Neural progenitor cell (in vitro differentiated cells): ENCODE measurements at regions not wholly inside any gene's neighbourhood (a gene's known extent, or its start where the extent isn't known, plus 50 kb on each side); places are given as distances from the start of the nearest gene placed in this dataset.

ENCODE experiments used
- DNase-seq: peaks from one replicate; pipeline ENCODE4 v3.0.0-alpha.2; 2016; ENCODE audit warnings: low spot score
- H2AFZ ChIP-seq: fragments of 200-600 bp; sonication (generic); replicated peaks from 2 replicates; pipeline ENCODE4 v1.6.1; 2016; ENCODE audit warnings: antibody characterized with exemption
- H3F3A ChIP-seq: fragments of 200-600 bp; sonication (generic); 2 replicates; pipeline ENCODE4 v1.6.1; 2016; ENCODE audit warnings: antibody characterized with exemption, low read depth
- H3K27ac ChIP-seq: fragments of 200-600 bp; sonication (generic); 2 replicates; pipeline ENCODE4 v1.5.1; 2016; ENCODE audit warnings: mild to moderate bottlenecking
- H3K27me3 ChIP-seq: fragments of 200-600 bp; sonication (generic); 2 replicates; pipeline ENCODE4 v1.6.1; 2016; ENCODE audit warnings: mild to moderate bottlenecking, moderate library complexity
- H3K36me3 ChIP-seq: fragments of 200-600 bp; sonication (generic); 2 replicates; pipeline ENCODE4 v1.5.1; 2016
- H3K4me1 ChIP-seq: fragments of 200-600 bp; sonication (generic); 2 replicates; pipeline ENCODE4 v1.6.1; 2016; ENCODE audit warnings: mixed run types
- H3K4me2 ChIP-seq: fragments of 200-600 bp; sonication (generic); 2 replicates; pipeline ENCODE4 v1.6.1; 2016
- H3K4me3 ChIP-seq: fragments of 200-600 bp; sonication (generic); 2 replicates; pipeline ENCODE4 v1.5.1; 2016
- H3K79me2 ChIP-seq: fragments of 200-600 bp; sonication (generic); 2 replicates; pipeline ENCODE4 v1.6.1; 2016; ENCODE audit warnings: low read depth
- H3K9ac ChIP-seq: fragments of 200-600 bp; sonication (generic); 2 replicates; pipeline ENCODE4 v1.6.1; 2016
- H3K9me3 ChIP-seq: fragments of 200-600 bp; sonication (generic); 2 replicates; pipeline ENCODE4 v1.5.1; 2016; ENCODE audit warnings: low read depth
- H4K20me1 ChIP-seq: fragments of 200-600 bp; sonication (generic); 2 replicates; pipeline ENCODE4 v1.6.1; 2016; ENCODE audit warnings: low read depth
- H3K27ac Mint-ChIP-seq: 3 replicates; pipeline ENCODE4 v1.8.0; 2021; ENCODE audit warnings: mixed read lengths
- H3K27me3 Mint-ChIP-seq: 2 replicates; pipeline ENCODE4 v1.8.0; 2022; ENCODE audit warnings: low read depth, mild to moderate bottlenecking, inconsistent platforms, moderate library complexity, mixed read lengths; ENCODE audit not compliant: insufficient read depth
- H3K36me3 Mint-ChIP-seq: 3 replicates; pipeline ENCODE4 v1.8.0; 2021; ENCODE audit warnings: mixed read lengths
- H3K4me1 Mint-ChIP-seq: 3 replicates; pipeline ENCODE4 v1.8.0; 2021; ENCODE audit warnings: mixed read lengths
- H3K4me3 Mint-ChIP-seq: 3 replicates; pipeline ENCODE4 v1.8.0; 2021; ENCODE audit warnings: mild to moderate bottlenecking, moderate library complexity, mixed read lengths
- H3K9me3 Mint-ChIP-seq: 3 replicates; pipeline ENCODE4 v1.8.0; 2020; ENCODE audit warnings: mixed read lengths
- EZH2 ChIP-seq: fragments of 200-600 bp; sonication (generic); IDR thresholded peaks from 2 replicates; pipeline ENCODE4 v1.6.1; 2017; ENCODE audit warnings: antibody characterized with exemption, mild to moderate bottlenecking, moderate library complexity
- EZH2phosphoT487 ChIP-seq: fragments of 200-600 bp; sonication (generic); IDR thresholded peaks from 2 replicates; pipeline ENCODE4 v1.6.1; 2017; ENCODE audit warnings: antibody characterized with exemption
- TF ChIP-seq, protein P1 (sequence below): fragments of 200-600 bp; sonication (generic); IDR thresholded peaks from 2 replicates; pipeline ENCODE4 v1.5.1; 2017; ENCODE audit warnings: antibody characterized with exemption, mild to moderate bottlenecking

DNA sequence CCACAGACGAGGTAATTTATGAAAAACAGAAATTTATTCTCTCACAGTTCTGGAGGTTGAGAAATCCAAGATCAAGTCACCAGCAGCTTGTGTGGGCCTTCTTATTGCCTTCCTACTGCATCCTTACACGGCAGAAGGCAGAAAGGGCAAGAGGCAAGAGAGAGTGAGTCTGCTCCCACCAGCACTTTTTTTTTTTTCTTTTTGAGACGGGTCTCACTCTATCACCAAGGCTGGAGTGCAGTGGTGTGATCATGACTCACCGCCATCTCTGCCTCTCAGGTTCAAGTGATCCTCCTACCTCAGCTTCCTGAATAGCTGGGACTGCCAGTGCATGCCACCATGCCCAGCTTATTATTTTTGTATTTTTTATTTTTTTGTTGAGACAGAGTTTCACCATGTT is 78.5 kb upstream of the HK2 start:
- no peaks in the 10 kb centered on the region for H3K36me3 ChIP-seq
- H2AFZ ChIP-seq, result no peak overlapping the region
- H3K27me3 ChIP-seq, result no peaks in the 10 kb centered on the region
- H3K4me3 Mint-ChIP-seq, result no peak overlapping the region
- no peak overlapping the region for H3K27ac Mint-ChIP-seq
- H3K4me2 ChIP-seq, result no peak overlapping the region
- no peaks in the 10 kb centered on the region for H4K20me1 ChIP-seq
- H3F3A ChIP-seq, result no peaks in the 10 kb centered on the region
- H3K27me3 Mint-ChIP-seq, result peaks cover 2% of the 10 kb centered on the region
- H3K9me3 ChIP-seq, result peaks cover 9% of the 10 kb centered on the region
- TF ChIP-seq EZH2 (no peak), EZH2phosphoT487 (no peak)
- TF ChIP-seq, protein P1, sequence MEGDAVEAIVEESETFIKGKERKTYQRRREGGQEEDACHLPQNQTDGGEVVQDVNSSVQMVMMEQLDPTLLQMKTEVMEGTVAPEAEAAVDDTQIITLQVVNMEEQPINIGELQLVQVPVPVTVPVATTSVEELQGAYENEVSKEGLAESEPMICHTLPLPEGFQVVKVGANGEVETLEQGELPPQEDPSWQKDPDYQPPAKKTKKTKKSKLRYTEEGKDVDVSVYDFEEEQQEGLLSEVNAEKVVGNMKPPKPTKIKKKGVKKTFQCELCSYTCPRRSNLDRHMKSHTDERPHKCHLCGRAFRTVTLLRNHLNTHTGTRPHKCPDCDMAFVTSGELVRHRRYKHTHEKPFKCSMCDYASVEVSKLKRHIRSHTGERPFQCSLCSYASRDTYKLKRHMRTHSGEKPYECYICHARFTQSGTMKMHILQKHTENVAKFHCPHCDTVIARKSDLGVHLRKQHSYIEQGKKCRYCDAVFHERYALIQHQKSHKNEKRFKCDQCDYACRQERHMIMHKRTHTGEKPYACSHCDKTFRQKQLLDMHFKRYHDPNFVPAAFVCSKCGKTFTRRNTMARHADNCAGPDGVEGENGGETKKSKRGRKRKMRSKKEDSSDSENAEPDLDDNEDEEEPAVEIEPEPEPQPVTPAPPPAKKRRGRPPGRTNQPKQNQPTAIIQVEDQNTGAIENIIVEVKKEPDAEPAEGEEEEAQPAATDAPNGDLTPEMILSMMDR, result no peak
- H3K4me1 Mint-ChIP-seq, result no peaks in the 10 kb centered on the region
- no peaks in the 10 kb centered on the region for H3K79me2 ChIP-seq
- H3K36me3 Mint-ChIP-seq, result peaks cover 3% of the 10 kb centered on the region
- H3K4me1 ChIP-seq, result no peaks in the 10 kb centered on the region
- H3K9me3 Mint-ChIP-seq, result peaks cover 17% of the 10 kb centered on the region
- H3K9ac ChIP-seq, result no peak overlapping the region
- no peak for DNase-seq
- H3K4me3 ChIP-seq, result no peak overlapping the region
- H3K27ac ChIP-seq, result no peak overlapping the region

DNA sequence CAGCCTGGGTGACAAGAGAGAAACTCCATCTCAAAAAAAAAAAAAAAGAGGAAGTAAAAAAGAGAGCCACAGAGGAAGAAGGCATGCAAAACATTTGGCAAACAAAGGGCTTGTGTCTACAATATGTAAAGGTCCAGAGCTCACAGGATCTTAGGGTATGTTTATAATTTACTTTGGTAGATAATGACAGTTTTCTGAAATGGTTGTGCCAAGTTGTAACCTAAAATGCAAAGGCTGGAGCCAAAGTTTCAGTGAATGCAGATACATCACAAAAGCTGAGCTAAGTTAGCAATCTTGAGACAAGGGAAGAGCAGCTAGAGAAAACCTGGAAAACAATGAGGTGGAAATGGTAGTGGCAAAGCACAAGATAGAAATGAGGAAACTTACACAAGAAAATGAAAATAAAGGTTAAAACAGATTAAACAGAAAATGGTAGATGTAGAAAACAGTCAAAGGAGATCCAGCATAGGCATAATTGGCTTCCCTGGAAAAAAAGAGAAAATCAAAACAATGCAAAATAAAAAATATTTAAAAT is 77.5 kb upstream of the HK2 start:
- Mint-ChIP-seq H3K4me3 (no peak overlapping the region), H3K9me3 (peaks cover 17% of the 10 kb centered on the region), H3K27ac (no peak overlapping the region), H3K4me1 (no peaks in the 10 kb centered on the region), H3K36me3 (peaks cover 3% of the 10 kb centered on the region), H3K27me3 (no peaks in the 10 kb centered on the region)
- H3F3A ChIP-seq, result no peaks in the 10 kb centered on the region
- DNase-seq, result no peak
- H3K4me1 ChIP-seq, result no peaks in the 10 kb centered on the region
- H3K4me2 ChIP-seq, result no peak overlapping the region
- no peak overlapping the region for H3K4me3 ChIP-seq
- no peaks in the 10 kb centered on the region for H3K27me3 ChIP-seq
- H3K27ac ChIP-seq, result no peak overlapping the region
- H4K20me1 ChIP-seq, result no peaks in the 10 kb centered on the region
- H3K9ac ChIP-seq, result no peak overlapping the region
- TF ChIP-seq, protein P1, result no peak
- TF ChIP-seq EZH2phosphoT487, result no peak
- no peak for TF ChIP-seq EZH2
- no peak overlapping the region for H2AFZ ChIP-seq
- H3K9me3 ChIP-seq, result peaks cover 9% of the 10 kb centered on the region
- no peaks in the 10 kb centered on the region for H3K79me2 ChIP-seq
- no peaks in the 10 kb centered on the region for H3K36me3 ChIP-seq

DNA sequence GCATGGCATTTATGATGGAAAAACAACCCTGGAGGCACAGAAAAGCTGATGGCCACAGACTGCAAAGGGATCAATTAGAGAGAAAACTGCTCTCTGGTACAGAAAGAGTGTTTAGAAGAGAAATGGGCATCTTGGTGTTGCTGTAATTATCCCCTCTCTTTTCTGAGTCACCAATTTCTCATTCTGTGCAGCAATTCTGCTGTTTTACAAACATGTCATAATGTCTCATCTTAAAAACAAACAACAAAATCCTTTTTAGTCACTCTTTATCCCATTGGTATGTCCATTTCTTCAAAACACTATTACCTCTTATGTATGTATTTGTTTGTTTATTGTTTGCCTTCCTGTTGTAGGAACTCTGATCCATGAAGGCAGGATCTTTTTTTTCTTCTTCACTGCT is 73.9 kb upstream of the HK2 start:
- Mint-ChIP-seq H3K36me3 (peaks cover 3% of the 10 kb centered on the region), H3K9me3 (peaks cover 16% of the 10 kb centered on the region), H3K4me3 (no peak overlapping the region), H3K27ac (no peak overlapping the region), H3K4me1 (peaks cover 17% of the 10 kb centered on the region), H3K27me3 (peaks cover 4% of the 10 kb centered on the region)
- H3K9ac ChIP-seq, result no peak overlapping the region
- H2AFZ ChIP-seq, result no peak overlapping the region
- DNase-seq, result no peak
- peaks cover 17% of the 10 kb centered on the region for H3F3A ChIP-seq
- H3K27me3 ChIP-seq, result no peaks in the 10 kb centered on the region
- no peak overlapping the region for H3K4me3 ChIP-seq
- TF ChIP-seq EZH2, result no peak
- TF ChIP-seq EZH2phosphoT487, result no peak
- TF ChIP-seq, protein P1, result no peak
- no peaks in the 10 kb centered on the region for H3K79me2 ChIP-seq
- H3K4me2 ChIP-seq, result no peak overlapping the region
- H3K9me3 ChIP-seq, result peaks cover 9% of the 10 kb centered on the region
- no peaks in the 10 kb centered on the region for H4K20me1 ChIP-seq
- H3K4me1 ChIP-seq, result peaks cover 17% of the 10 kb centered on the region
- H3K27ac ChIP-seq, result no peak overlapping the region
- H3K36me3 ChIP-seq, result no peaks in the 10 kb centered on the region
